Inflammatory macrophage (primary cell): ENCODE measurements at regions not wholly inside any gene's neighbourhood (a gene's known extent, or its start where the extent isn't known, plus 50 kb on each side); places are given as distances from the start of the nearest gene placed in this dataset.
"Not testable (repeated sequence)": the region's sequence is repeated elsewhere in the genome, so short reads cannot be mapped to it uniquely, and the experiment has no call there.

Source experiments
- DNase-seq, 2 donors: peaks; one replicate each; pipeline ENCODE4 v3.0.0-alpha.2; 2020 to 2022

DNA sequence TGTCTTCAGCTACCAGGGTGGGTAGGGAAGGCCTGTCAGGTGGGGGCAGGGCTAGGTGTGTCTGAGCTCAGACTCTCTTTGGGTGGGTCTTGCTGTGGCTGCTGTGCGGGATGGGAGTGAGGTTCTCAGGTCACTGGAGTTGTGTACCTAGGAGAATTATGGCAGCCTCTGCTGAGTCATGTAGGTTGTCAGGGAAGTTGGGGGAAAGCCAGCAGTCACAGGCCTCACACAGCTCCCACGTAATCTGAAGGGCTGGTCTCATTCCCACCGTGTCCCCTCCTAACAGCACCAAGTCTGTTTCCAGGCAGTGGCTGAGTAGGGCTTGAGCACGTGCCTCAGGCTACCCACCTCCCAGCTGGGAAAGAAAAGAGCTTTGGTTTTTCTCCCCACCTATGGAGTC, 67.0 kb downstream of the CHCHD4 start:
- DNase-seq, result no peak

DNA sequence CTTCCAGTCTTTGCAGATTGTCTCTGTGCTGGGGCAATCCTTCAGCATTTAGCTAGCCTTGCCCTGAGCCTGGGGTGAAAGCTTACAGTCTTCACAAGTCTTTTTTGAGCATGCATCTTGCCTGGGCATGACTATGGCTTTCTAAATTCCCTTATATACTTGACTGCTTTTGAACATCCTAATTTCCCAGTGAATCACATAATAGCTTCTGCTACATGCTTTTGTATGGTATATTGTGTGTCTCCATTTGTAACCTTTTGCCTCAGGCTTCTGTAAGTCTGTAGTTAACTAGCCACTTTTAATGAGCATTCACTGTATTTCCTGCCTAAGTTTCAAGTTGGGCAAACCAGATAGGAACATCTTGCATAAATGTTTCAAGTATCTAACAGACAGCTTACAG, 76.8 kb downstream of the CHCHD4 start:
- no peak for DNase-seq

DNA sequence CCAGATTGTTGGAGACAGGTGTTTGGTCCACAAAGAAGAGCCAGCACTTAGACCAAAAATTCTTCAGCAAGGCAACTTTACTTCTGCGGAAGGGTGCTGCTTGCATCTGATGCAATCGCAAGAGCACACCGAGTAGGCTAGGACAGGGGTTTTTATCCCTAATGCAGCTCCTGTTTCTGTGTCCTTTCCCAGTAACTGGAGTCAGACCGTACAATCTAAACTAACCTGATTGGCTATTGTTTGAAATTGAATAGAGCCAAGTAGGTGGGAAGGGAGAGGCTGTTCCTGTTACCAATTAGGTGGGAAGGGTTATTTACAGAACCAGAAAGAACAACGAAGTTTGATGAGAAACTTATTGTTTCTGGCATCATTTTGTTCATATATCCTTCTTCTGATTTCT, 77.6 kb downstream of the CHCHD4 start:
- DNase-seq, result no peak

DNA sequence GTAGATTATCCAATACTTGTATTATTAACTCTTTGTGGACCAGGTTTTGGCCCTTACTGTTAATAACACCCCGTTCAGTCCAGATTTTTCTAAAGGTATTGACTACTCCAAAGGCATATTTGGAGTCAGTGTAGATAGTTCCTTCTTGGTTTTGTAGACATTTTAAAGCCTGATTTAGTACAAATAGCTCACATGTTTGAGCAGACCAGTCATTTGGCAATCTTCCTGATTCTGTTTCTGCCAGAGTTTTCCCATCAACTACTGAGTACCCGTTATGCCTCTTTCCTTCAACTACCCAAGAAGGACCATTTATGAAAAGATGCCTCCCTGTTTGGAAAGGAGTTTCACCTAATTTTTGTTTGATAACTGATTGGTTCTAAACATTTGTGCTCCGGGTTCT, 82.0 kb downstream of the CHCHD4 start:
- no peak for DNase-seq

DNA sequence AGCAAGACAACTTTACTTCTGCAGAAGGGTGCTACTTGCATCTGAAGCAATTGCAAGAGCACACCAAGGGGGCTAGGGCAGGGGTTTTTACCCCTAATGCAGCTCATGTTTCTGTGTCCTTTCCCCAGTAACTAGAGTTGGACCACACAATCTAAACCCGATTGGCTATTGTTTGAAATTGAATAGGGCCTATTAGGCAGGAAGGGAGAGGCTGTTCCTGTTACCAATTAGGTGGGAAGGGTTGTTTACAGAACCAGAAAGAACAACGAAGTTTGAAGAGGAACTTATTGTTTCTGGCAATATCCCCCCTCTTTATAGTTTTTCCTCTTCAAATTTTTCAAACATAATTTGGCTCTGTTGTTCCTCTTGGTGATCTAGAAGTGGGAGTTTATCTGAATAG, 85.5 kb downstream of the CHCHD4 start:
- DNase-seq, result no peak

DNA sequence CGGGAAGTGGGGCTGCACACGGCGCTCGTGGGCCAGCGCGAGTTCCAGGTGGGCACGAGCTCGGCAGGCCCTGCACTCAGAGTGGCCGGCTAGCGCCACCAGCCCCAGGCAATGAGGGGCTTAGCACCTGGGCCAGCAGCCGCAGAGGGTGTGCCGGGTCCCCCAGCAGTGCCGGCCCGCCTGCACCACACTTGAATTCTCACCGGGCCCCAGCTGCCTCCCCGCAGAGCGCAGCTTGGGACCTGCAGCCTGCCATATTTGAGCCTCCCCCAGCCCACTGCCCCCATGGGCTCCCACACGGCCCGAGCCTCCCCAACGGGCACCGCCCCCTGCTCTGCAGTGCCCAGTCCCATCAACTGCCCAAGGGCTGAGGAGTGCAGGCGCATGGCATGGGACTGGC, 87.5 kb downstream of the CHCHD4 start:
- no peak for DNase-seq

DNA sequence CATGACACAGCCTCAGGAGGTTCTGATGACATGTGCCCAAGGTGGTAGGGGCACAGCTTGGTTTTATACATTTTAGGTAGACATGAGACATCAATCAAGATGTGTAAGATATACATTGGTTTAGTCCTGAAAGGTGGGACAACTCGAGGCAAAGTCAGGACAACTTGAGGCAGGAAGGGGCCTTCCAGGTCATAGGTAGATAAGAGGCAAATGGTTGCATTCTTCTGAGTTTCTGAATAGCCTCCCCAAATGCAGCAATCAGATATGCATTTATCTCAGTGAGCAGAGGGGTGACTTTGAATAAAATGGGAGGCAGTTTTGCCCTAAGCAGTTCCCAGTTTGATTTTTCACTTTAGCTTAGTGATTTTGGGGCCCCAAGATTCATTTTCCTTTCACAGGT, 91.6 kb downstream of the CHCHD4 start:
- DNase-seq, result no peak

DNA sequence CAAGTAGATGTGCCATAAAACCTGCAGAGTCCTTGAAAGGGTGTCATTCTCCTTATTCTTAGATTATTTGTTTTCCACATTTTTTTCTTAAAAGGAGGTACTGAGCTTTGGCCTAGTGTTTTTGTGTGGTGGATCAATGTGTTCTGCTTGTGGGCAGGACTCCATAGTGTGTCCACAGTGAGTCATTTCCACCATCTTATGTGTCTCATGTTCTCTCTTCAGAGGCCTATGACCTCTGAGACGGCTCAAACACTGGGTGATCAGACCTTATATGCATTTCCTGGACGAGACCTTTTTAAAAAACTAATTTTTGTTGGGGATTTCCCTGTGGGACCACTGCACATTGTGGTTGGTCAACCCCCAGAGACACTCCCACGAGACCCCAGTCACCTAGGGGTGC, 93.4 kb downstream of the CHCHD4 start:
- no peak for DNase-seq

DNA sequence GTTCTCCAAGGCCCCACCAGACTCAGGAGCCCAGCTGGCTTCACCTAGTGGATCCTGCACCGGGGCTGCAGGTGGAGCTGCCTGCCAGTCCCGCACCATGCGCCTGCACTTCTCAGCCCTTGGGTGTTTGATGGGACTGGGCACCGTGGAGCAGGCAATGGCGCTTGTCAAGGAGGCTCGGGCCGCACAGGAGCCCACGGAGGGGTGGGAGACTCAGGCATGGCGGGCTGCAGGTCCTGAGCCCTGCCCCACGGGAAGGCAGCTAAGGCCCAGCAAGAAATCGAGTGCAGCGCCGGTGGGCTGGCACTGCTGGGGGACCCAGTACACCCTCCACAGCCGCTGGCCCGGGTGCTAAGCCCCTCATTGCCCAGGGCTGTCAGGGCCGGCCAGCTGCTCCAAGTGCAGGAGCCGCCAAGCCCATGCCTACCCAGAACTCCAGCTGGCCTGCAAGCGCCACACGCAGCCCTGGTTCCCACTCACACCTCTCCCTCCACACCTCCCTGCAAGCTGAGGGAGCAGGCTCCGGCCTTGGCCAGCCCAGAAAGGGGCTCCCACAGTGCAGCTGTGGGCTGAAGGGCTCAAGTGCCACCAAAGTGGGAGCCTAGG, 95.2 kb downstream of the CHCHD4 start:
- DNase-seq, result not testable (repeated sequence)

DNA sequence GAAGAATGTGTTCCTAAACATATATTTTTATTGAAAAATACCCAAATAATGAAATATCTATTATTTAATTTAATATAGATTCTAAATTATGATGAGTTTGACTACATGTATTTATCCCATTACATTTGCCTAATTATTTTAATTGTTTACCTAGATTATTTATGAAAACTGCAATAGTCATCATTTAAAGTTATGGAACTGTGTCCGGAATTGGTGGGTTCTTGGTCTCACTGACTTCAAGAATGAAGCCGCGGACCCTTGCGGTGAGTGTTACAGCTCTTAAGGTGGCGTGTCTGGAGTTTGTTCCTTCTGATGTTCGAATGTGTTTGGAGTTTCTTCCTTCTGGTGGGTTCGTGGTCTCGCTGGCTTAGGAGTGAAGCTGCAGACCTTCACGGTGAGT, 96.5 kb downstream of the CHCHD4 start:
- not testable (repeated sequence) for DNase-seq

DNA sequence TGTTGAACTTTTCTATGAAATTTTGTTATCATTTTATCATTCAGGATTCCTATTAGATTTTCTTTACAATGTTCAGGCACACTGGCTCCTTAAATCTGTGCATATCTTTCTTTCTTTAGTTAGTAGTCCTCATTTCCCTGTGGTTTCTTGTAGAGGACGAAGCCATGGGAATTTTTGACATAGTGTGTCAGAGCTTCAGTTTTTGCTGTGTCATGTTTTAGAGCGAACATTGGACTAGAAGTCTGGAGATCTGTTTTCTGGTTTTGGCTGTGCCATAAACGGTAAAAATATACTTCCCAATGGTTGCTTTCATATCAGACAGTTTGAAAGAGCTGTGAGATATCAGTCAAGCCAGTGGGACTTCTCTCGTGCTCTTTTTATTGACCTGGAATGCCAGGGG, 105.2 kb downstream of the CHCHD4 start:
- DNase-seq, result no peak

DNA sequence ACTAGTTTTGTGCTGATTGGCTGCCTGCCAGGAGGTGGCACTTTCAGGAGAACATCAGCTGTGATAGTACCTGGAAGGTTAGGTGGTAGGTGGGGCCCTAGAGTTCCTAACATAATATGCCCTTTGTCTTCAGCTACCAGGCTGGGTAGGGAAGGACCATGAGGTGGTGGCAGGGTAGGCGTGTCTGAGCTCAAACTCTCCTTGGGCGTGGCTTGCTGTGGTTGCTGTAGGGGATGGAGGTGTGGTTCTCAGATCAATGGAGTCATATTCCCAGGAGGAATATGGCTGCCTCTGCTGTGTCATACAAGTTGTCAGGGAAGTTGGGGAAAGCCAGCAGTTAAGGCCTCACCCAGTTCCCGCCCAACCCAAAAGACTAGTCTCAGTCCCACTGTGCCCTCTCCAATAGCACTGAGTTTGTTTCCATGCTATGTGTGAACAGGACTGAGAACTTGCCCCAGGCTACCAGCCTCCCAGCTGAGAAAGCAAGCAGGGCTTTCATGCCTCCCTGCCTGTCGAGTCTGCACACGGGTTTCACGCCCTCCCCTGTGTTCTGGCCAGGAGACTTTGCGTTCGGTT, 107.7 kb downstream of the CHCHD4 start:
- DNase-seq, result no peak

DNA sequence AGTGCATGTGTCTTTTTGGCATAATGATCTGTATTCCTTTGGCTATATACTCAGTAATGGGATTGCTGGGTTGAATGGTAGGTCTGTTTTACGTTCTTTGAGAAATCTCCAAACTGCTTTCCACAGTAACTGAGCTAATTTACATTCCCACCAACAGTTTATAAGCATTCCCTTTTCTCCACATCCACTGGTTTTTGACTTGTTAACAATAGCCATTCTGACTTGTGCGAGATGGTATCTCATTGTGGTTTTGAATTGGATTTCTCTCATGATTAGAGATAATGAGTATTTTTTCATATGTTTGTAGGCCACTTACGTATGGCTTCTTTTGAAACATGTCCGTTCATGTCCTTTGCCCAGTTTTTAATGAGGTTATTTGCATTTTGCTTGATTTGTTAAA, 117.7 kb downstream of the CHCHD4 start:
- DNase-seq, result no peak

DNA sequence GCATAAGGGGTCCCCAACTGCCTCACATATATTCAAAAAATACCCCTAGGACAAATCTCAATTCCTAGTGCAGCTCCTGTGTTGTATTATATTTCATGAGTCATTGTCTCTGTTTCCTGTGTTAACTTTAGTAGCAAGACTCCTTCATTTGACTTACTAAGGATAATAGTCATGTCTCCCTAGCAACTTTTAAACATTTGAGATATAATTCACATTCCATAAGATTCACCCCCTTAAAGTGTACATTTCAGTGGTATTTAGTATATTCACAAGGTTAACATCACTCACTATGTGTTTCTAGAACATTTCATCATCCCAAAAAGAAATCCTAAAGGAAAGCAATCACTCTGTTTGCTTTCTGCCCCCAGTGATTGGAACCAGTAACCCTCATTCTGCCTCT, 121.3 kb upstream of the WNT7A start:
- no peak for DNase-seq

DNA sequence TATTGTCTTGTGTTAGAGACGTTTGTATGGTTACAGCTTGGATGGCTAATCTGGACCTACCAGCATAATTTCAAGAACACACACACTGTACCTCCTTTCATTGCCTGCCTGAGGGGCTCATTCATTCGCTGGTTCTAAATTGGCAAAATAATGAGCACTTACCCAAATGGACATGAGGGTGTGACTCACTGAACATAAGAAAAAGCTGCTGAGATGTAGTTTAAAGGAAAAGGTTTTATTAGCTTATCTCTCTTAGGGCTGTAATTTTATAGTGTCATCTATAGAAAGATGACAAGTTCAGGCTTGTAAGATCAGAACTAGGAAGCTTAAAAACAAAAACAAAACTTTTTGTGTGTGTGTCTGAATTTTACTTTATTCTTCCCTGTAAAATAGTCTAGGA, 120.7 kb upstream of the WNT7A start:
- DNase-seq, result no peak

DNA sequence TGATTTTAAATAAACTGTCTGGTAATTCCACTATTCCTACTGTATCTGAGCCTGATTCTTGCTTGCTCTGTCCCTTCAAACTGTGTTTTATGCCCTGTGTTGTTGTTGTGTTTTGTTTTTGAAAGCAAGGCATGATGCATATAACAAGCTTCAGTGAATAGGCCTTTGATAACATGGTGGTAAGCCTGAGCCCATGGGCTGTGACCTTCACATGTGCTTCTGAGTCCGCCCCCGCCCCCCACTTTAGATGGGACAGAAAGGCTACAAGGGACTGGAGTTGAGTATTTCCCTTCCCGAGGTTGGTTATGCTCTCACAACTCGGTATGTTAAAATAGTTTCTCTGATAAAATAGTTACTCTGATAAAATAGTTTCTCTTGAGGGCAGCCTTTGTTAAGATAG, 119.0 kb upstream of the WNT7A start:
- DNase-seq, result no peak

DNA sequence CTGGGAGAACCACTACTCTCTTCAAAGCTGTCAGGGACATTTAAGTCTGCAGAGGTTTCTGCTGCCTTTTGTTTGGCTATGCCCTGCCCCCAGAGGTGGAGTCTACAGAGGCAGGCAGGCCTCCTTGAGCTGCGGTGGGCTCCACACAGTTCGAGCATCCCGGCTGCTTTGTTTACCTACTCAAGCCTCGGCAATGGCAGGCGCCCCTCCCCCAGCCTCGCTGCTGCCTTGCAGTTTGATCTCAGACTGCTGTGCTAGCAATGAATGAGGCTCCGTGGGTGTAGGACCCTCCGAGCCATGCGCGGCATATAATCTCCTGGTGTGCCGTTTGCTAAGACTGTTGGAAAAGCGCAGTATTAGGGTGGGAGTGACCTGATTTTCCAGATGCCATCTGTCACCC, 115.3 kb upstream of the WNT7A start:
- DNase-seq, result not testable (repeated sequence)

DNA sequence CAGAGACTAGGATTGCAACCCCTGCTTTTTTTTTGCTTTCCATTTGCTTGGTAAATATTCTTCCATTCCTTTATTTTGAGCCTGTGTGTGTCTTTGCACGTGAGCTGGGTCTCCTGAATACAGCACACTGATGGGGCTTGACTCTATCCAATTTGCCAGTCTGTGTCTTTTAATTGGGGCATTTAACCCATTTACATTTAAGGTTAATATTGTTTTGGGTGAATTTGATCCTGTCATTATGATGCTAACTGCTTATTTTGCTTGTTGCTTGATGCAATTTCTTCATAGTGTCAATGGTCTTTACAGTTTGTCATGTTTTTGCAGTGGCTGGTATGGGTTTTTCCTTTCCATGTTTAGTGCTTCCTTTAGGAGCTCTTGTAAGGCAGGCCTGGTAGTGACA, 109.1 kb upstream of the WNT7A start:
- not testable (repeated sequence) for DNase-seq

DNA sequence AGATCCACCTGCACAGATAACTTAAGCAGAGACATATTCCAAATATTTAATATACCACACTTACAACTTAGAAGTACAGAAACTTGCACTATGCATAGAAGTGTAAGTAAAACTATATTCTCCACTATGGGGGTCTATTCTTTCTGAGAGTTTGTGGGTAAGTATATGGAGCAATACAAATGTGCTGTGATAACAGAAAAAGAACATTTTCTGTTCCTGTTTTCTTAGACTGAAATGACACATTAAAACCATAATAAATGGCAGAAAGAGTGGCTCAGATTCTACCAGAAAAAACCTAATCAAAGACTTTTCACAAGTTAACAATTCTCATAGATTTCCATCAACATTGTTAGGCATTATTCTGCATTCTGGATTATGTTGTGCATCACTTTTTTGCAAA, 96.6 kb upstream of the WNT7A start:
- no peak for DNase-seq

DNA sequence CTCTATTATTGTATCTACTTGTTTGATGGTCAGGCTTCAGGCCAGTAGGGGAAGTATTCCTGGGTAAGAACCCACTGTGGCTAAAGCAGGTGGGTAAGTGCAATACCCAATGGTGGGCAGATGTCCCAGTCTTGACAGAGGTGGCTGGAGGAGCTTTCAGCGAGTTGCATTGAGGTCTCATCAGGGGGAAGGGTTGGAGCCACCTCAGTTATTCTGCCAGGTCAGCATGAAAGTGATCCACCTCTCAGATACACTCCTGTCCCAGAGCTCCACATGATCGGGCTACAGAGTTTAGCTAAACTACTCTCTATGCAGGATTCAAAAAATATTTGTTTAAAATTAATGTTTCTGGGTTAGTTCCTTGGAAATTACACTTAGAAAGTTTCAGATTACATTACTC, 95.8 kb upstream of the WNT7A start:
- no peak for DNase-seq

DNA sequence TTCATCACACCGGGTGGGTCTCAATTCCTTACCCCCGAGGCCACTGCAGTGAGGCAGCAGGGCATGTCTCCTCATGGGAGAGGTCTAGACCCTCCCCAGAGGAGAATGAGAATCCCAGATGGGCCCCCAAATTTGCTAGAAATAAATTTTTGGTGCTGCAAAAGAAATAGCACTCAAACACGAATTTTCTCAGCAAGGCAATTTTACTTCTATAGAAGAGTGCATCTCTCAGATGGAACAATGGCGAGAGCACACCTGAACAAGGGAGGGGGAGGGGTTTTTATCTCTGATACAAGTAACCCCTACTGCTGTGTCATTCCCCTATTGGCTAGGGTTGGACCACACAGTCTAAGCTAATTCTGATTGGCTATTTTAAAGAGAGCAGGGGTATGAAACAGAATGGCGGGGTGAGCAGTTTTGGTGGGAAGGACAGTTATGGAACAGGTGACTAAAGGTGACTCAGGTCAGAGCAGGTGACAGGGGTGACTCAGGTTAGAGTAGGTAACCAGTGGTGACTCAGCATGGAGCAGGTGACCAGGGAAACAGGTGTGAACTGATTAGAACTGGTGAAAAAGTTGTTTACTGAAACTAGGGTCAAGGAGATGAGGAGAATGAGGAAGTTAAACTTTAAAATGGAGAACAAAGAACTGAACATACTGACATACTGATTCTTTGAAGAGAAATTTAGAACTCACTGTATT, 93.0 kb upstream of the WNT7A start:
- DNase-seq, result no peak

DNA sequence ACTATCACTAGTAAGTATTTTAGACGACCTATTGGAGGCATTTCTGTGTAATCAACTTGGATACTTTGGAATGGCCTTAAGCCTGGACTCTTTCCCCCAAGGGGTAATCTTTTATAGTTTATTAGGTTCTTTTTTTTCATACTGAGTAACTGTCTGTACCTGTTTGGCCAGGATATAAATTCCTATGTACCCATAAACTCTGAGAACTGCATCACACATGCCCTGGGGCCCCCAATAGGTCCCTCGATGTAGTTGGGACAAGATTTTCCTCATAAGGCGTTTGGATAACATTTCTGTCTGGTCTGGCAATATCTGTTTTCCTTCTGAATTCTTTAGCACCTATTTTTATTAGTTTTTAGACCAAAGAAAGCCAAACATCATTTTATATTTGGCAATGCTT, 86.4 kb upstream of the WNT7A start:
- DNase-seq, result no peak

DNA sequence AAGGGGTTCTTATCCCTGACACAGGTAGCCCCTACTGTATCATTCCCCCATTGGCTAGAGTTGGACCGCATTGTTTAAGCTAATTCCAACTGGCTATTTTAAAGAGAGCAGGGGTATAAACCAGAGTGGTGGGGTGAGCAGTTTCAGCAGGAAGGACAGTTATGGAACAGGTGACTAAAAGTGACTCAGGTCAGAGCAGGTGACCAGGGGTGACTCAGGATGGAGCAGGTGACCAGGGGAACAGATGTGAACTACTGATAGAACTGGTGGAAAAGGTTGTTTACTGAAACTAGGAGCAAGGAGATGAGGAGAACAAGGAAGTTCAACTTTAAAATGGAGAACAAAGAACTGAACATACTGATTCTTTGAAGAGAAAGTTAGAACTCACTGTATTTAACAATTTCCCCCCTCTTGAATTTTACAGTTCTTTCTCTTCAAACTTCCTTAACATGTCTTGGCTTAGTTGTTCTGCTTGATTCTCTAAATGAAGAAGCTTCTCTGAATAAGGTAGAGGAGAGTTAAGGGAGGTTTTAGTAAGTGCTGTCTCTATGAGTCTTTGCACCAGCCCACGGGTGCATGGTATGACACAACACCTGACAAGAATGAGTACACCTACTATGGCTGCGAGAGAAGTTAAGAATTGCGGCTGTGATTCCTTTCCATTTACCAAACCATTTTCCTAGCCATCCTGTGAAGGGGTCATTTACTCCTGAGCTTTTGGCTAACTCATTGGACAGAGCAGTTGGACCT, 83.4 kb upstream of the WNT7A start:
- DNase-seq, result no peak
